Astrocyte (in vitro differentiated cells and primary cell): ENCODE measurements at regions not wholly inside any gene's neighbourhood (a gene's known extent, or its start where the extent isn't known, plus 50 kb on each side); places are given as distances from the start of the nearest gene placed in this dataset.

Experiments used
- CTCF ChIP-seq: IDR thresholded peaks from 2 replicates; pipeline ENCODE4 v1.5.1; 2011; ENCODE audit warnings: low read depth, mild to moderate bottlenecking, inconsistent platforms, low read length, moderate library complexity; ENCODE audit not compliant: insufficient read depth
- EZH2 ChIP-seq: IDR thresholded peaks from 2 replicates; pipeline ENCODE4 v1.6.1; 2012; ENCODE audit warnings: mild to moderate bottlenecking, low read length, inconsistent platforms; ENCODE audit not compliant: insufficient read depth

GRCh38 chr12:68499616-68500015 lies 111.1 kb upstream of the RAP1B start:
- TF ChIP-seq EZH2 (no peak), CTCF (no peak)
